HepG2 (cell line): ENCODE measurements at regions not wholly inside any gene's neighbourhood (a gene's known extent, or its start where the extent isn't known, plus 50 kb on each side); places are given as distances from the start of the nearest gene placed in this dataset.

Experiments used
- ATAC-seq: fragments of 200-7000 bp; cut with Tn5 transposase; 3 replicates; pipeline ENCODE4 v1.9.1; 2020; ENCODE audit warnings: mild to moderate bottlenecking, moderate library complexity
- BruUV-seq: library from RNA; stranded (reverse); fragments of 400-500 nt; replicated peaks from 2 replicates; lab custom pipeline; 2021; lab: Mats Ljungman, UMichigan
- CTCF ChIA-PET: fragments of 300-600 bp; formaldehyde crosslinking; extraction: SDS; loops from one replicate; lab custom pipeline; 2021; ENCODE audit warnings: low total read pairs, inconsistent platforms, low intra/inter-chr PET ratio; lab: Yijun Ruan, JAX
- POLR2A ChIA-PET: fragments of 350-600 bp; sonication (Branson Sonifier 250); formaldehyde crosslinking; loops from one replicate; lab custom pipeline; 2020; ENCODE audit warnings: antibody characterized with exemption, inconsistent platforms; lab: Yijun Ruan, JAX
- DNase-seq: peaks from one replicate; pipeline ENCODE4 v3.0.0-alpha.2; 2015; ENCODE audit warnings: low spot score
- FAIRE-seq: peaks from 3 replicates; lab custom pipeline; 2011; peaks lifted over from hg19 to GRCh38; lab: Jason Lieb, UNC
- H2AFZ ChIP-seq: one replicate; pipeline ENCODE4 v1.6.1; 2011; ENCODE audit warnings: low read length, inconsistent platforms
- H3K27ac ChIP-seq: fragments of 300-600 bp; 3 replicates; pipeline ENCODE4 v1.8.0; 2011; ENCODE audit warnings: mixed run types, mild to moderate bottlenecking, mixed read lengths, low read length, inconsistent platforms; ENCODE audit not compliant: insufficient read depth; ENCODE audit errors: extremely low read length
- H3K27me3 ChIP-seq, 2 experiments: fragments of 200-600 bp in 1 of 2; 2 replicates in 1 of 2; 3 replicates in 1 of 2; pipeline versions ENCODE4 v1.6.0 to v1.8.0; 2011; ENCODE audit warnings: low read length in 2 of 2, mild to moderate bottlenecking in 2 of 2, moderate library complexity in 2 of 2, inconsistent platforms in 1 of 2; ENCODE audit not compliant: insufficient read depth in 2 of 2, control insufficient read depth in 1 of 2
- H3K36me3 ChIP-seq, 2 experiments: fragments of 200-600 bp in 1 of 2; replicated peaks in 1 of 2; 2 replicates in 1 of 2; 3 replicates in 1 of 2; pipeline versions ENCODE4 v1.5.1 to v1.8.0; 2011; ENCODE audit warnings: low read length in 2 of 2, inconsistent platforms in 1 of 2; ENCODE audit not compliant: insufficient read depth in 2 of 2, control insufficient read depth in 1 of 2
- H3K4me1 ChIP-seq: 2 replicates; pipeline ENCODE4 v1.5.1; 2012; ENCODE audit warnings: low read length, inconsistent platforms; ENCODE audit not compliant: insufficient read depth
- H3K4me2 ChIP-seq: 2 replicates; pipeline ENCODE4 v1.6.0; 2011; ENCODE audit warnings: low read depth, low read length, inconsistent platforms
- H3K4me3 ChIP-seq, 3 experiments: fragments of 200-600 bp in 1 of 3; sonication (generic), shearing (Covaris generic) in 1 of 3; replicated peaks in 1 of 3; 2 replicates each; pipeline ENCODE4 v1.5.1; 2011 to 2016; ENCODE audit warnings: low read length in 3 of 3, inconsistent platforms in 2 of 3, low read depth in 2 of 3, mild to moderate bottlenecking in 2 of 3, control low read depth in 1 of 3, mixed read lengths in 1 of 3; ENCODE audit not compliant: insufficient read depth in 1 of 3
- H3K79me2 ChIP-seq: one replicate; pipeline ENCODE4 v1.6.1; 2011; ENCODE audit warnings: low read length, inconsistent platforms; ENCODE audit not compliant: insufficient read depth
- H3K9ac ChIP-seq: 2 replicates; pipeline ENCODE4 v1.6.0; 2011; ENCODE audit warnings: mild to moderate bottlenecking, low read depth, low read length, inconsistent platforms; ENCODE audit not compliant: insufficient read depth
- H3K9me3 ChIP-seq: 2 replicates; pipeline ENCODE4 v1.5.1; 2012; ENCODE audit warnings: mild to moderate bottlenecking, low read length
- H4K20me1 ChIP-seq: 2 replicates; pipeline ENCODE4 v1.6.0; 2011; ENCODE audit warnings: inconsistent platforms, mild to moderate bottlenecking, low read length, moderate library complexity; ENCODE audit not compliant: insufficient read depth
- ARHGAP35 ChIP-seq: sonication (generic); formaldehyde crosslinking; IDR thresholded peaks from 2 replicates; pipeline ENCODE4 v1.9.0; 2022; ENCODE audit warnings: mild to moderate bottlenecking, inconsistent platforms, moderate library complexity, missing genetic modification reagents, borderline replicate concordance
- CBFB ChIP-seq: sonication (generic); formaldehyde crosslinking; IDR thresholded peaks from 2 replicates; pipeline ENCODE4 v1.4.0; 2020; ENCODE audit warnings: missing genetic modification reagents
- FOXM1 ChIP-seq: sonication (generic); formaldehyde crosslinking; IDR thresholded peaks from 2 replicates; pipeline ENCODE4 v1.5.0; 2020; ENCODE audit warnings: missing genetic modification reagents
- GFI1 ChIP-seq: sonication (generic); formaldehyde crosslinking; IDR thresholded peaks from 2 replicates; pipeline ENCODE4 v1.5.0; 2020; ENCODE audit warnings: missing genetic modification reagents, mild to moderate bottlenecking, borderline replicate concordance
- HES4 ChIP-seq: sonication (generic); formaldehyde crosslinking; IDR thresholded peaks from 2 replicates; pipeline ENCODE4 v1.9.0; 2021; ENCODE audit warnings: mild to moderate bottlenecking, missing genetic modification reagents, borderline replicate concordance
- IRX3 ChIP-seq: sonication (generic); formaldehyde crosslinking; IDR thresholded peaks from 2 replicates; pipeline ENCODE4 v1.8.1; 2023; ENCODE audit warnings: mild to moderate bottlenecking, low read depth, missing genetic modification reagents, borderline replicate concordance
- RARA ChIP-seq: IDR thresholded peaks from 2 replicates; pipeline ENCODE4 v1.6.1; 2016; ENCODE audit warnings: missing genetic modification reagents, missing compliant biosample characterization
- REXO4 ChIP-seq: sonication (generic); formaldehyde crosslinking; IDR thresholded peaks from 2 replicates; pipeline ENCODE4 v1.8.0; 2022; ENCODE audit warnings: missing genetic modification reagents, mild to moderate bottlenecking, borderline replicate concordance
- SETDB1 ChIP-seq: sonication (generic); formaldehyde crosslinking; IDR thresholded peaks from 2 replicates; pipeline ENCODE4 v1.5.1; 2020; ENCODE audit warnings: missing genetic modification reagents, mild to moderate bottlenecking, borderline replicate concordance
- SIN3B ChIP-seq: fragments of 150-350 bp; IDR thresholded peaks from 2 replicates; pipeline ENCODE4 v1.6.1; 2014; ENCODE audit warnings: low read length
- SMC3 ChIP-seq: IDR thresholded peaks from 2 replicates; pipeline ENCODE4 v1.6.1; 2011; ENCODE audit warnings: low read length, improper control_type of control experiment
- TEAD3 ChIP-seq: optimal IDR thresholded peaks from 2 replicates; pipeline ENCODE3; 2016; ENCODE audit warnings: borderline replicate concordance
- U2AF1 ChIP-seq: fragments of 200-400 bp; formaldehyde crosslinking; optimal IDR thresholded peaks from 2 replicates; pipeline ENCODE3; 2017; ENCODE audit warnings: mild to moderate bottlenecking, low read depth, low read length
- ZFAT ChIP-seq: sonication (generic); formaldehyde crosslinking; conservative IDR thresholded peaks from 2 replicates; pipeline ENCODE4 v1.8.1; 2023; ENCODE audit warnings: missing genetic modification reagents, inconsistent platforms
- ZMAT5 ChIP-seq: sonication (generic); formaldehyde crosslinking; IDR thresholded peaks from 2 replicates; pipeline ENCODE4 v1.5.0; 2020; ENCODE audit warnings: mild to moderate bottlenecking, low read depth, missing genetic modification reagents, borderline replicate concordance
- ZNF280D ChIP-seq: sonication (generic); formaldehyde crosslinking; IDR thresholded peaks from 2 replicates; pipeline ENCODE4 v1.5.1; 2020; ENCODE audit warnings: mild to moderate bottlenecking, missing genetic modification reagents
- ZNF432 ChIP-seq: sonication (generic); formaldehyde crosslinking; IDR thresholded peaks from 2 replicates; pipeline ENCODE4 v1.5.0; 2020; ENCODE audit warnings: missing genetic modification reagents, mild to moderate bottlenecking, borderline replicate concordance
- ZNF670 ChIP-seq: sonication (generic); formaldehyde crosslinking; IDR thresholded peaks from 2 replicates; pipeline ENCODE4 v1.8.0; 2022; ENCODE audit warnings: mild to moderate bottlenecking, missing genetic modification reagents, borderline replicate concordance
- ZNF839 ChIP-seq: sonication (generic); formaldehyde crosslinking; IDR thresholded peaks from 2 replicates; pipeline ENCODE4 v1.4.0; 2020; ENCODE audit warnings: missing genetic modification reagents, mild to moderate bottlenecking, borderline replicate concordance
- ZSCAN22 ChIP-seq: sonication (generic); formaldehyde crosslinking; IDR thresholded peaks from 2 replicates; pipeline ENCODE4 v1.4.0; 2020; ENCODE audit warnings: mild to moderate bottlenecking, missing genetic modification reagents
- WGBS: methylation state at CpG from one replicate; pipeline ENCODE4 v1.1.6; 2017; ENCODE audit warnings: low lambda C conversion rate; 5-methylcytosine and 5-hydroxymethylcytosine counted together
- in situ Hi-C: cut with HindIII; loops from 2 replicates; pipeline ENCODE4 v1.10.0; 2017; ENCODE audit warnings: low pct_unique_long_range_greater_than_20kb; ENCODE audit not compliant: extremely low pct_ligation_motif_present
- intact Hi-C: fragments of 100-400 bp; cut with micrococcal nuclease; formaldehyde crosslinking; loops from one replicate; pipeline ENCODE4 v1.10.0; 2022; ENCODE audit not compliant: unreplicated experiment

- CTCF ChIA-PET = no interaction called here
These were observed 122.1 kb upstream of the TRIB2 start for GRCh38 chr2:12594590-12594989.

GRCh38 chr2:12596771-12597170, 120.0 kb upstream of the TRIB2 start:
- intact Hi-C loops (no loop called here), in situ Hi-C loops (no loop called here)
- TF ChIP-seq SMC3 (no peak), ZSCAN22 (no peak), SETDB1 (CRISPR knock-in tag) (no peak), FOXM1 (CRISPR knock-in tag) (no peak), HES4 (CRISPR knock-in tag) (no peak), RARA (CRISPR knock-in tag) (no peak), ARHGAP35 (CRISPR knock-in tag) (no peak), REXO4 (CRISPR knock-in tag) (no peak), ZNF670 (CRISPR knock-in tag) (no peak), U2AF1 (no peak), ZFAT (no peak), ZNF280D (CRISPR knock-in tag) (no peak), ZMAT5 (CRISPR knock-in tag) (no peak), ZNF839 (CRISPR knock-in tag) (no peak)

More at GRCh38 chr2:12594590-12594989, 122.1 kb upstream of the TRIB2 start:
- in situ Hi-C loops (no loop called here), intact Hi-C loops (no loop called here)
- no peak overlapping the region for H3K9ac ChIP-seq
- no peaks in the 10 kb centered on the region for H4K20me1 ChIP-seq
- H3K4me3 ChIP-seq = no peak overlapping the region
- no peak overlapping the region for H2AFZ ChIP-seq
- WGBS = 32% methylated on average over 4 of the region's 4 CpGs
- no peaks in the 10 kb centered on the region for H3K36me3 ChIP-seq
- FAIRE-seq = no peak
- no peak for ATAC-seq
- no peak for DNase-seq
- H3K27me3 ChIP-seq = no peaks in the 10 kb centered on the region
- H3K9me3 ChIP-seq = no peaks in the 10 kb centered on the region; the same call in 1 of the 2 replicates
- no peaks in the 10 kb centered on the region for H3K4me1 ChIP-seq
- no TSS peak for BruUV-seq
- no peak for TF ChIP-seq ZNF432 (CRISPR knock-in tag)
- TF ChIP-seq SIN3B = no peak
- TF ChIP-seq IRX3 = no peak
- no peak for TF ChIP-seq TEAD3 (CRISPR knock-in tag)
- no peak for TF ChIP-seq ZNF670 (CRISPR knock-in tag)
- no peak for TF ChIP-seq CBFB
- TF ChIP-seq GFI1 (CRISPR knock-in tag) = no peak
- TF ChIP-seq ZNF839 (CRISPR knock-in tag) = no peak
- no peaks in the 10 kb centered on the region for H3K79me2 ChIP-seq
- H3K27ac ChIP-seq = no peak overlapping the region
- POLR2A ChIA-PET = no interaction called here
- no peak overlapping the region for H3K4me2 ChIP-seq

More at GRCh38 chr2:12596771-12597170, 120.0 kb upstream of the TRIB2 start:
- whole genome bisulfite sequencing = 26% methylated on average over 3 of the region's 3 CpGs
- Histone ChIP-seq H3K9ac (no peak overlapping the region), H3K9me3 (no peaks in the 10 kb centered on the region; the same call in 1 of the 2 replicates), H3K4me1 (no peaks in the 10 kb centered on the region), H3K36me3 (no peaks in the 10 kb centered on the region), H4K20me1 (no peaks in the 10 kb centered on the region), H3K27me3 (no peaks in the 10 kb centered on the region), H2AFZ (no peak overlapping the region), H3K79me2 (no peaks in the 10 kb centered on the region), H3K4me2 (no peak overlapping the region), H3K27ac (no peak overlapping the region), H3K4me3 (no peak overlapping the region)
- ChIA-PET CTCF (no interaction called here), POLR2A (no interaction called here)
- FAIRE-seq = no peak
- no TSS peak for BruUV-seq
- no peak for DNase-seq
- peak; percentile 55; the same call in 2 of the 3 replicates for ATAC-seq
